ENCODE measurements at regions not wholly inside any gene's neighbourhood (a gene's known extent, or its start where the extent isn't known, plus 50 kb on each side); places are given as distances from the start of the nearest gene placed in this dataset.

- TF ChIP-seq POLR2AphosphoS5 (IDR thresholded peaks at IDR 0.05) (no peak), CTCF (IDR thresholded peaks at IDR 0.05) (no peak)
These were observed 396.6 kb upstream of the ID4 start for GRCh38 chr6:19440531-19440930.

Data from esophagus muscularis mucosa (tissue), 3 donors.